Right lobe of liver (tissue), 4 donors: ENCODE measurements at regions not wholly inside any gene's neighbourhood (a gene's known extent, or its start where the extent isn't known, plus 50 kb on each side); places are given as distances from the start of the nearest gene placed in this dataset.

ENCODE experiments used
- POLR2A ChIP-seq: fragments of 450-650 bp; IDR thresholded peaks from one replicate; pipeline ENCODE4 v1.6.1; 2017; ENCODE audit warnings: antibody characterized with exemption, mild to moderate bottlenecking
- TF ChIP-seq, protein P1 (sequence below), 4 donors: fragments of 200-600 bp in 3 of 4; fragments of 450-650 bp in 1 of 4; IDR thresholded peaks; one replicate each; pipeline versions ENCODE4 v1.5.1 to v1.8.0; 2016 to 2022; ENCODE audit warnings: antibody characterized with exemption in 4 of 4, mild to moderate bottlenecking in 2 of 4
- donor health status: DM: no; HTN: no; CAD: no.
- donor health status: DM: no; HTN: no; CAD: no.
- donor health status: DM: no; HTN: yes; CAD: no.

DNA sequence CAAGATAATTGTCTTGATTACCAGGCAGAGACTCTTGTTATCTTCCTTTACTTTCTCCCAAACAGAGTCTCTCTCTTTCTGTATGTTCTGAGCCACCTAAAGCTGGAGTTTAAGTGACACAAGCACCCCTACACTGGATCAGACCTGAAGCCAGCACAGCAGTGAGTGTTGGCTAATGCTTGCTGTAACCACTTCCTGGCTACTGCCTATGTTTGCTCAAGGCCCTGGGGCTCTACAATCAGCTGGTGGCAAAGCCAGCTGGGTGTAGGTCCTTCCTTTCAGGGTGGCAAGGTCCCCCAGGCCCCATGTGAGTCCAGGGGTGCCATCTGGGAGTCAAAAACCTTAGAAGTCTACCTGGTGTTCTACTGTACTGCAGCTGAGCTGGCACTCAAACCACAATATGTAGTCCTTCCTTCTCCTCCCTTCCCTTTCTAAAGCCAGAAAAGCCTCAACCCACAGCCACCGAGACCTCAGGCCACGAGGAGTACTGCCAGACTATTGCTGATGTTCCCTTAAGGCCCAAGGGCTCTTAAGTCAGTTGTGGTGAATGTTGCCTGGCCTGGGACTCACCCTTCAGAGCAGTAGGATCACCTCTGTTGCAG lies 416.3 kb downstream of the ADRA2A start:
- TF ChIP-seq, protein P1, sequence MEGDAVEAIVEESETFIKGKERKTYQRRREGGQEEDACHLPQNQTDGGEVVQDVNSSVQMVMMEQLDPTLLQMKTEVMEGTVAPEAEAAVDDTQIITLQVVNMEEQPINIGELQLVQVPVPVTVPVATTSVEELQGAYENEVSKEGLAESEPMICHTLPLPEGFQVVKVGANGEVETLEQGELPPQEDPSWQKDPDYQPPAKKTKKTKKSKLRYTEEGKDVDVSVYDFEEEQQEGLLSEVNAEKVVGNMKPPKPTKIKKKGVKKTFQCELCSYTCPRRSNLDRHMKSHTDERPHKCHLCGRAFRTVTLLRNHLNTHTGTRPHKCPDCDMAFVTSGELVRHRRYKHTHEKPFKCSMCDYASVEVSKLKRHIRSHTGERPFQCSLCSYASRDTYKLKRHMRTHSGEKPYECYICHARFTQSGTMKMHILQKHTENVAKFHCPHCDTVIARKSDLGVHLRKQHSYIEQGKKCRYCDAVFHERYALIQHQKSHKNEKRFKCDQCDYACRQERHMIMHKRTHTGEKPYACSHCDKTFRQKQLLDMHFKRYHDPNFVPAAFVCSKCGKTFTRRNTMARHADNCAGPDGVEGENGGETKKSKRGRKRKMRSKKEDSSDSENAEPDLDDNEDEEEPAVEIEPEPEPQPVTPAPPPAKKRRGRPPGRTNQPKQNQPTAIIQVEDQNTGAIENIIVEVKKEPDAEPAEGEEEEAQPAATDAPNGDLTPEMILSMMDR (IDR thresholded peaks at IDR 0.05): no peak
- TF ChIP-seq POLR2A: no peak
